ENCODE measurements at regions not wholly inside any gene's neighbourhood (a gene's known extent, or its start where the extent isn't known, plus 50 kb on each side); places are given as distances from the start of the nearest gene placed in this dataset.

DNA sequence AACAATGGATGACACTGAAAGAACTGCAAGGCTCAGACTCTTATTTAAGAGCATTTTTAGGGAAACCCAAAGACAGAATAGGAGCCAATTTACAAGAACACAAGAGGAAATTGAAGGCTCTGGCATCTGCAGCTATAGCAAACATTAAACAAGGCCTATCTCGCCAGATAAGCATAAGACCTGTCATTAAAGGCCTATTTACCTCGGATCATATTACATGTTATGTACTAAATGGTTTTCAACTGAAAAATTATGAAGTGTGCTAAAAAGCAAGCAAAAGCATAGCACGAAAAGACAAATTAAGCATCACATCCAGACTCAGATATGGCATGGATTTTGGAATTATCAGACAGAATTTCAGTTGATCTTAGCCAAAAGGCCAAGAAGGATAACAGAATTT lies 617.1 kb downstream of the SQOR start:
- no peak for DNase-seq

DNA sequence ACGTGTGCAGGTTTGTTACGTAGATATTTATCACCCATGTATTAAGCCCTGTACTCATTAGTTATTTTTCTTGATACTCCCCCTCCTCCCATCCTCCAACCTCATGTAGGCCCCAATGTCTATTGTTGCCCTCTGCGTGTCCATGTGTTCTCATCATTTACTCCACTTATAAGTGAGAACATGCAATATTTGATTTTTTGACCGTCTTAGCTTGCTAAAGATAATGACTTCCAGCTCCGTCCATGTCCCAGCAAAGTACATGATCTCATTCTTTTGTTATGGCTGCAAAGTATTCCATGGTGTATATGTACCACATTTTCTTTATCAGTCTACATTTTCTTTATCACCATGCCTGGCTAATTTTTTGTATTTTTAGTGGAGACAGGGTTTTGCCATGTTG lies 623.2 kb downstream of the SQOR start:
- DNase-seq, result no peak

DNA sequence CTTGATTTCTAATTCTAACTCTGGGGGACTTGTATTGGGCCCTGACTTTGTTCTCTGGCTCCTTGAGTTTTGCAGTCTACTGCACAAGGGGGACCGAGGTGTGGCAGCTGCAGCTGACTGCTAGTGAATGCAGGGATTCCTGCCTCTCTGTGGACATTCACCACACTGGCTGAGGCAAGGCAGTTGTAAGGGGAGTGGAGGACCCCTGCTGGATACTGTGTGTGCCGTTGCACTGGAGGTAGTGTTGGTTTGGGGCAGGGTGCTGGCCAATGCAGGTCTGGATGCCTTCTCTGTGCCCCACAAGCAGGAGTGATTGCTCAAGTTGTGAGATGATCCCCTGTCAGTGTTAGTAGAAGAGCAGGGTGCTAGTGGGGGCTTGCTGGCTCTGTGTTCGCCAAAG lies 626.1 kb downstream of the SQOR start:
- no peak for DNase-seq

DNA sequence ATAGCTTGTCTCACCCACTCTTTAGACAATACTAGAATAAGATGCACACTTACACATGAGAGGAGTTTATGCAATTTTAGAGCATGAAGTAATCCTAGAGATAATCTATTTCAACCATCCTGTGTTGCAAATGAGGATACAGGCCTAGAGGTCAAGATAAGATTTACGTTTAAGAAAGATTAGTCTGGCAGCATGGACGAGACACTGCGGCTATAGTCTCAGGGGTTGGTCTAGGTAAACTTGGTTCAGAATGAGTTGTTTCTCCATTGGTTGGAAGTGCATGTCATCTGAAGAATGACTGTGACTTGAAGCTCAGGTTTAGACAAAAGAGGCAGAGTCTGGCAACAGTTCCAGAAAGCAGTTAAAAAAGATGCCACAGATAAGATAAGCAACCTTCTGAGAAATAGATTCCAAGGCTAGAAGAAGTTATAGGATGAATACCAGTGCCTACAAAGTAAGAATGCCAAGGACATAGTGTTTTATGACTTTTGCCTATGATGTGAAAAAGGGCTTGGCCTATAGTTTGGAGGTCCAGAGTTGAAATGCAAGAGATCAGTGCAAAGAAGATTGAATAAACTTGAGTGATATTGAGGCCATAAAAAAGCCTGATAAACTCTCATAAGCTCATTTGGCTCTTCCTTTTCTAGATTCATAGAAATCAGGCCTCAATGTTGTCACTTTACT lies 631.0 kb downstream of the SQOR start:
- DNase-seq, result no peak

DNA sequence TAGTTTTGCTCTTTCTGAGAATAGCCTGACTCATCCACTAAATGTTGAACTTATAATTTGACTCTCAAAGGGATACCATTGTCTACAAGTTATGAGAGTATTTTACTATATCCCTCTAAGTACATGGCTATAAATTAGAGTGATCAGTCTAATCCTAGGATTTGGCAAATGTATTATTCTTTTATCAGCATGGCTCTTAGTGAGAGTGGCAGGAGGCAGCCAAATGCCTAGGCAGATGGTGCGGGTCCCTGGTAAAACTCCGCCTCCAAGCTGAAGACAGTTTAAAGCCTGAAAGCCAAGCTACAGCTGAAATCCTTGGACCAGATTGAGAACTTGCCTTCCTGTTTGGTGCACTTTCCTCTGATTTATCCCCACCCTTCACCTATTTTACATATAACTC lies 631.8 kb downstream of the SQOR start:
- no peak for DNase-seq

DNA sequence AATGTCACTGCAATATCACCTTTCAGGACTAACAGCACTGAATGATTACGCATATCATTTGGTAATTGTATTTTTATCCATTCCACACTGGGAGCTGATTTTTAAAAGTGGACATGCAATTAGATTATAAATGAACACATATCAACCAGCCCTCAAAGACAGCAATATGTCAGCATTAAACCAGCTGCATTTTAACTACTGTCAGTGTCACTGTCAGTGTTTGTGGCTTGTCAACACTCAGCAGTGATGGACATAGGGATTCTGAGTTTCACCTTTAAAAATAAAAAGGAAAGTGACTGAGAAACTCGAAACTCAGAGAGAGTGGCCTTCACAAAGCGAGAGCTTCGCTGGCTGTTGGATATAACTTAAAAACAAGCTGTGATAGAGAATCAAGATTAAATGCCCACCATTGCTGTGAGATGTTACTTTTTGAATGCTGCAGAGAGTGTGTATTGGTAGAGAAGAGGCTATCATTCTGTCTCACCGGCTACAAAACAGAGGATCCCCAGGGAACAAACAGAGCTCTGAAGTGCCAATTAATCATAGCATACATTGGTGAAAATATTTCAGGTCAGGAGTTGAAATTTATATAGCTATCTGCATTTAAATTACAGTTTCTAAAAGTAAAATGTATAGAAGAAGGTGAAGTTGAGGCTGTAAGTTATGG lies 635.8 kb downstream of the SQOR start:
- no peak for DNase-seq

DNA sequence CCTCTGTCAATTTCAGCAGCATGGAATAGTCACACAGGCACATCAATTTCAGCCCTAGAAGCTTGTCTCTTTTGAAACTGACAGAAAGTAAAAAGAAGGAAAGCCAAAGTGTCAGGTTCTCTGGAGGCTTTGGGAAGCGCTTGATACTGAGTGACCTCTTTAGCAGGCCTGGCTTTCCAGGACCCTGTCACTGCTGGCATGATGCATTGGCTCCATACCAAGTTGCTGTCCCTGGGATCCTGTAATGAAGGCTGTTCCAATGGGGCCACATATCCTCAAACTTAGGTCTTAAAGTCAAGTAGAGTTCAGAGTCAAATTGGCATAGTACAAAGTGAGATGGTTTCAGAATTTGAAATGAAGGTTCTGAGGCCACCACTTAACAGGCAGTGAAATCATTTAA lies 640.9 kb downstream of the SQOR start:
- DNase-seq, result no peak

DNA sequence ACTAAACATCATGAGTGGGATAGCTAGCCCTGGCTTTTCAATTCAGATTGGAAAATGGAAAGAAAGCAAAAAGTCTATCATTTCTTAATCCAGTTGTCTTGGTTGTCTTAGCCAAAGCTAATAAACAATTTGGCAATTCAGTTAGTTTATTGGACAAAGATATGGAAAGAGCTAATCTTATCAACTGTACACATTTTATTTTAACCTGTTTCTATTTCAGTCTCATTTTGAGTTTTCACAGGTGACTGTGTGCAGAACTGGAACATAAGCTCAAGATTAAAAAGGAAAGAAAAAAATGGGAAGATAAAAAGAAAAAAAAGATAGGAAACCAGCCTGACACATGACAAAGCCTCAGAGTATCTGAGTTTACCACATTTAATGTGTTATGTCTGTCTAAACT lies 642.6 kb downstream of the SQOR start:
- DNase-seq, result no peak

DNA sequence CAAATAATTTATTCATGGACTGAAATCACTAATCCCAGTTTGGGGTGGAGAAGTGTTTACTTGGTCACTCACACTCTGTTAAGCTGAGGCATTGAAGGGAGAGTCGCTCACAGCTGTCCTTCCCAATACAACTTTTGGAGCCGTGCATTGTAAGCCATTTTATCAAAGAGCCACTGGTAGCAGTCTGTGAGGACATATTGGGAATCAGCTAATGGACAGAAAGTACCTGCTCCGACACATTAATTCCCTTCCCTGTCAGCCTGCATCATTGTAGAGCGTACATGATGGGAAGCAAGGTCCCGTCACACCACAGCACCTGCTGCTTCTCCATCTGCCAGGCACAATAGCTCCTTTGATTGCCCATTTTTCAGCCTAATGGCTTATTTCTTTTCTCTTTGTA lies 643.2 kb downstream of the SQOR start:
- no peak for DNase-seq

DNA sequence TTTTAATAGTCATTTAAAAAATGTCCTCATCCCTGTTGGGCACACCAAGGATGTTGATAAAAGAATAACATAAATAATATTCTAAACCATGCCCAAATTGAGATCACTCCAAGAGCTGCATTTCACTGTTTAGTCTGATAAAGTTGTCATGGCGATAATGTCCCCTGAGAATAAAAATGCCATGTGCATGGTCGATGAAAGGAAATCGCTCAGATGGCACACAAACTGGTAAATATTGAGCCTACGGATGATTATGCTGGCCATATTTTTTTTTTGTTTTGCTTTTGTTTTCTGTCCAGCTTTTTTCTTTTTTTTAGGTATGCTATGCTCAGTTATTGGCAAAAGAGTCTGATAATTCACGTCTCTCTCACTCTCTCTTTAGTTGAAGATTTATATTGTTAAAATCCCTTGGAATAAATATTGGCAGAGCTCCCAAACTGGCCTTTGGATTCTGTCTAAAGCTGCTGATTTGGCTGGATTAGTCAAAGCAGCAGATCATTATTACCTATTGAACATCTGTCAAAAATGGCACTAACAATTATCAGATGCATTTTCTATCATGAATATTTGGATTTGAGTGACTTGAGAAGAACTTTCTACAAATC lies 643.8 kb downstream of the SQOR start:
- DNase-seq, result no peak

DNA sequence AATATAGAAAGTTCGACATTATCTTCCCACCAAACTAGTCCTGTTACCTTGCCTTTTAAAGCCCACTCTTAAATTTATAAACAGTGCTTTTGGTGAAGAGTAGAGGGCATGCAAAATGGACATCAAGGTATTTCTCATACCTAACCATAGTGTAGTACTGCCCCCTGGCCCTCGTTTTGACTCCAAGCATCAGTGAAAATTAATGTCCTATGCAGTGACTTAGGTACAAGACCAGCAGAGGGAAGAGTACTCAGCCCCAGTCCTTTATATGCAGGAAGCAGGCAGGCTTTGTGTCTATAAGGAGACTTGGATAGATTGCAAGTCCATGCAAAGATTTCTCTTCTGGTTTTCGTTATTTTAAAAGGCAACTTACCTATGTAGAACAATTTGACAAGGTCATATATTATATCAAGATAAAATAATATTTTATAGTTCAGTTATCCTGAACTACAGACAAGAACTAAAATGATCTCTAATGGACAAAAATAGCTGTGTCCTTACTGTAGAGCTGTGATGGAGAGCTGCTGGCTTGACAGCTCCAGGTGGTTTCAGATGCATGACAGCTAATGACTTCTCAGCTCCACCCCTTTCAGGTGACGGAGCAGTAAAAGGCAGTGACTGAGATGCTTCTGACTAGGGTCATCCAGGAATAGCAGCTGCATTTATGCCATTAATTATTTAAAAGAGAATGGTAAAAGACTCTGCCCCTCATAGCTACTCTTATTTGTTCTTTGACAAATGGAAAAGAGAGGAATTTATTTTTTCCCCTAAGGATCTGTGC lies 646.1 kb downstream of the SQOR start:
- DNase-seq, result no peak

DNA sequence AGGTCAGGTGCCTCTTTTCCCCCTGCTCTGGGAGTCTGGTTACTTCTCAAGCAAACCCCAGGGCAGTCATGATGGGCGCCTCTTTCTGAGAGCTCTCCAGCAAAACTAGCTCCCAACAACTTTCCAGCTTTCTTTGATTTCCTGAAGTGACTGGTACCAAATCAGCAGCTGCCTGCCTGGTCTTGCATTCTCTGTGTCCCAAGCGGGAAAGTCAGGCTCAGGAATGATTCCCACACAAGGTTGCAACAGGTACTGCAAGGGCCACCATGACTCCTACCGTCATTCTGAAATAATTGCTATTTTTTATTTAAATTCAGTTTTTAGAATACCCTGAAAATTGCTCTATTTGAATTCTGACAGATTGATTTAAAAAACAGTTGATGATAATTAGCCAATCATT lies 658.7 kb downstream of the SQOR start:
- no peak for DNase-seq

DNA sequence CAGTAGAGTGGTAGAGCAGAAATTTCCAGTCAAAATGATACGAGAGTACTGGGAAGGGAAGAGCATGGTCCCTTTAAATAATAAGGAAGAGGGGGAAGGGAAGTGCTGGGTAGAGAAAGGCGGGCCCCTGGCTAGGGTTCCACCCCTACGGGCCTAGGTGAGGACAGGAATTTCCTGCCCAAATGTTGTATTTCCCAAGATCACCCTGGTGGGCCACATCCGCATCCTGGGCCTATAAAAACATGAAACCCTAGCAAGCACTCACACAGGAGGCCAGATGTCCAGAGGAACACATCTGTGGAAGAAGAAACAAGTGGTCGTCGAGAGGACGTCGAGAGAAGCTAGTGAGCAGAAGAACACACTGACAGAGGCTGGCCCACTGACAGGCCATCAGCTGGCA lies 661.2 kb downstream of the SQOR start:
- no peak for DNase-seq

DNA sequence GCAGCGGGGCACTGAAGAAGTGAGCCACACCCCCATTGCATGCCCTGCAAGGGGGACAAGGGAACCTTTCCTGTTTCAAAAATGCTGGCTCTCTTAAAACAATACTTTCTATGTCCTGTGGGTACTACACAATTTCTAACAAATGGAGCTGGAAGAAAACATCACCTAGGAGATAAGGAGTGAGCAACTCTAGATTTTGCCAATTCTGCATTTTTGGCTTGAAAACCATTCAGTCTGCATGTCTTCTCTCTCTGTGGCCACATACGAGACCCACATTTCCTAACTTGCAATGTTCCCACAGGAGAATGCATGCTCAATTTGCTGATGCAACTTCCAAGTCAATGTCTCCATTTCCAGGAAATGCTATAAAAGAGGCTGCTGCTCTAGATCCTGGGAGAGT lies 662.0 kb downstream of the SQOR start:
- no peak for DNase-seq

DNA sequence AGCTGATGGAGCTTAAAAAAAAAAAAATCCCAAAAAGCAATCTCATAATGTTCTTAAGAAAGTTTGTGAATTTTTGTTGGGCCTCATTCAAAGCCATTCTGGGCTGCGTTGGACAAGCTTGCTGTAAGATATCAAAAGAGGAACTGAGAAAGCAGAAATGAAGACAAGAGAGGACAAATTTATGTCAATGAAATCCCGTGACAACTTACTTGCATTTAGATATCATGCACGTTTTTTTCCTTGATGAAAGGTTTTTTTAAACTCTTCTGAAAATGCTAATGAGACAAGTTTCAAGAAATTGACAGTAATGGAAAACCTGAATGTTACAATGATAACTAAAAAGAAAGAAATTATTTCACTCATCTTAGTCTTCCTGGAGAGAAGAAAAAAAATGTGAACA lies 662.9 kb downstream of the SQOR start:
- no peak for DNase-seq

DNA sequence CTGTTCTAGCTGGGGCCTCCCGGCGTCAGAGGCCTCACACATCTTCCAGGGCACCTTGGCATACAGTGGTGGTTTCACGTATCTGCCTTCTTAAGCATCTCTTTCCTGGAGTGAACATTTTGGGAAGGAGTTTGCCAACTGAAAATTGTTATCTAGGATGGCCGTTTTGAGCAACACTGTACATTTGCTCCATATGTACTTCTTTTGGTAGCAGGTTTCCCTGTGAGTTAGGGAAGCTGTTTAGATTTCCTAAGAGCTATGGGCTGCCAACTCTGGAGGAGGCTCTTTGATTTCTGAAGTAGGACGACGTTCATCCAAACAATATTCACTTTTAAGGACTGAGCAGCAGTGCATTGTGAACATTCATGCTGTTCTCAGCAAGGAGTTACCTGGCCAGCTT lies 665.9 kb downstream of the SQOR start:
- no peak for DNase-seq

DNA sequence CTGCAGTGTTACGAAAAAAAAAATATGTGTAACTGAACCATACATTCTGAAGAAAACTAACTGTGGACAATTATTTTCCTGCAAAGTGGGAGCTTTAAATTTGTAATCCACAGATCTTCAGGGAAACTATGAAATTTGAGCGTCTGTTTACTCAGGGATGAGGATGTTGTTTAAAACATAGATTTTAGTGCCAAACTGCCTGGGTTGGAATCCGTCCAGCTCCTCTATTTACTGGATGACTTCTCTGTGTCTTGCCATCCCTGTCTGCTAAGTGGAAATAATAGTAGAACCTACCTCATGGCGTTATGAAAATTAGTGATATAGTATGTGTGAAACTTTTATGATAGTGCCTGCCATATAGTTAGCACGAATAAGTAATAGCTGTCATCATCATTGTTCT lies 666.5 kb downstream of the SQOR start:
- no peak for DNase-seq

DNA sequence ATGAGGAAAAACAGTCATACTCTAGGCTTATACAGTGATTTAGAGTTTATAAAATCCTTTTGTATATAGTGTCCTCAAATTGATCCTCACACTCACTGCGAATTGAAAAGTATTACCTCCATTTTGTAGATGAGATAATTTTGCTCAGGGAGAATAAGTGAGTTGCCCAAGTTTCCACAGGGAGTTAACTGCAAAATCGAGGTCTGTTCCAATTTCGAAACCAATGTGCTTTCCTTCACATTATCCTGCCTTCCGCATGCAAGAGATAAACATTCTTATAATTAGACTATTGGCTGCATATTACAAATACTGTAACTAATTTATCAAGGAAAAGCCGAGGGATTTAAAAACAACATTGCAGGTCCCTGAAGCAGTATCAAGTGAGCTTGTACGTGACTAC lies 667.0 kb downstream of the SQOR start:
- no peak for DNase-seq

DNA sequence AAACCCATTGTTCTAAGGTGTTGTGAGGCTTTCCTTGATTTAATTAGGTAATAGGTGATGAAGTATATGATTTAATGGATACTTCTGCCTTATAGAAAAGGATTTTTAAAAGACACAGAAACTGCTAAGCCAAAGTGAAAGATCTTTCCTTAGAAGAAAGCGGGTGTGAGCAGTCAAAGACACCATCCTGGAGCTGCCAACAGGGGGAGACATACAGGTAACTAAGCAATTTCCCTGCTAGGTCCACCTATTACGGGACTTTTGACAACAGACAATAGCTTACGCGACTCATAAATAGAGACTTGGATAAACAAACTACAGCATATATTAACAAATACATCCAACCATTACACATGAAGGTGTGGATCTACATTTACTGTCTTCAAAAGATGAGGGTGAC lies 669.5 kb downstream of the SQOR start:
- DNase-seq, result no peak

DNA sequence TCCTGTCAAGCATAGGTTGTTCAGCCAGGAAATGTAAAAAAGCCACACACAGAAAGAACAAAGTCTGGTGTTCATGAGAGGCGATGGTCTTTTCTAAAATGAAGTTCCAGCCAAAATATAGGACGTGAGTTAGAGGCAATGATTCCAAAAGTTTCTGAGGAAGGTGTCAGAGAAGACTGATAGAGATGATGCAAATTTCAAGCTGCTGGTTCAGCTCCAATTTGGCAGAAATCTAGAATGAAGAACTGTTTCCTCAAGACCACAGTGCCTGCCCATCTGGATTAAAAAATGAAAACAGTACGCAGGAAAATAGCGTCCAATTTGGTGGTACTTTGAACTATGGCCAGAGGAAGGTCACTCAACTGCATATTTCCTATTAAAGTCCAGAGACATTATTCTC lies 672.9 kb downstream of the SQOR start:
- no peak for DNase-seq

DNA sequence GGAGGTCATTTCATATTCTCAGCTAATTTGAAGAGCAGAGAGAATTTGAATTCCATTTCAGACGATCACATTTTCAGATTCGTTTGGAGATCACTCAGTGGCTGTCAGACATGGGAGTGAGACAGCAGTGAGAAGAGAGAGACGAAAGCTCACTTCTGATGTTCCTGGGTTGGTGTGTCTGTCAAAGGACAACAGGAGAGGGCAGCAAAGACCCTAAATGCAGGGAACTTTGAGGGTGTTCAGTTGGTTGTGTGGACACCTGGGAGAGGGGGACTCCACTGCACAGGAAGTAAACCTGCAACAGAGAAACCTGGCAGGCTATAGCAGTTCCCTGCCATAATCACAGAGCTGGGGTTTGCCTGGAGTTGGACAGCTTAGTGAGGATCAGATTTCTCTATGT lies 675.1 kb downstream of the SQOR start:
- DNase-seq, result no peak

DNA sequence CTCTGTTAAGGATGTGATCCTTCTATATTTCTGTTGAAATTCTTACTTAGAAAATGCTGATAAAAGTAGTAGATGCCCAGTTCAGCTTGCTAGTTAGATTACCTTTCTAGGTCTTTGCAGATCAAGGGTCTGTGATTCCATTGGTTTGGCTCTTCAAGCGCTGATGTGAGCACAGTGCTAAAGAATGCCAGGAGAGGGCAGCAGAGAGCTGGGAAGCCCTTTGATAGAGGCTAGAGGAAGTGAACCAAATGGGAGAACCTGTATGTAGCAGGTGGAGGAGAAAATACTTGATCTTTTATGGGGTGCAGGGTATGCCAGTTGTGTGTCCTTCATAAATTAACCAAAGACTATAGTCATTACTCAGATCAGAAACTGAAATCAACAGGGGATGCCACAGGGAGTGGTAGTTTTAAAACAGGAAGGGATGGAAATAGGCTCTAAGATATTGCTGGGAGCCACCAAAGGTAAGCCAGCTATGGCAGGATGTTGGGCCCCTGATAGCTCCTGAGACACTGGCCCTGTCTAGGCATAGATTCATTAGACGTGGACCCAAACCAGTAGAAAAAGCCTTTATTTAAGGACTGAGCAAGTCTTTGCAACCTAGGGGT lies 677.4 kb downstream of the SQOR start:
- DNase-seq, result peak; percentile 82

DNA sequence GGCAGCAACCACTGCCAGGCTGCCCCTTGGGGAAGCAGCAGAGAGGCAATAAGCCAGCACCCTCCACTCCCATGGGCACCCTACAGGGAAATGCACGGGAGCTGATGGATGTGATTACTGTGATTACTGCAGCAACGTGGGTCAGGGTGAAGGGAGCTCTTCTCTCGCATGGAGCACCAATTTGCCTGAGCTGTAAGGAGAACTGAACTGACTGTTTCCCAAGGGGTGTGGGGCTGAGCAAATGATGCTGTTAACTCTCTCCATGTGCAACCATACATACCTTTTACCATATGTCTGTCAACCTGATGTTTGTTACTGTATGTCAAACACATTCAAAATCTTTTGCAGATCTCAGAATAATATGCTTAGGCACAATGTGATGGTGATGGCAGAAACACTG lies 680.6 kb downstream of the SQOR start:
- no peak for DNase-seq
